Activated T-helper 1 cell treated with anti-CD3 and anti-CD28 coated beads, Interleukin-12 subunit alpha, Interleukin-12 subunit beta, Interleukin-2, Interleukin-4 antibody, amounts not matched to agents 30 ng/mL and 10 ng/mL and 1 ng/mL, durations not matched to agents 14 hours and 24 hours and 36 hours (primary cell): ENCODE measurements at regions not wholly inside any gene's neighbourhood (a gene's known extent, or its start where the extent isn't known, plus 50 kb on each side); places are given as distances from the start of the nearest gene placed in this dataset.

Experiments
- DNase-seq: peaks from one replicate; pipeline ENCODE4 v3.0.0; 2021; ENCODE audit warnings: low spot score
- H3K27ac Mint-ChIP-seq: one replicate; pipeline ENCODE4 v1.8.0; 2021; ENCODE audit warnings: mild to moderate bottlenecking, mixed read lengths
- H3K27me3 Mint-ChIP-seq: one replicate; pipeline ENCODE4 v1.8.0; 2022; ENCODE audit warnings: mild to moderate bottlenecking, moderate library complexity, mixed read lengths; ENCODE audit not compliant: insufficient read depth
- H3K36me3 Mint-ChIP-seq: one replicate; pipeline ENCODE4 v1.8.0; 2021; ENCODE audit warnings: low read depth, mixed read lengths
- H3K4me1 Mint-ChIP-seq: one replicate; pipeline ENCODE4 v1.8.0; 2021; ENCODE audit warnings: low read depth, mixed read lengths
- H3K4me3 Mint-ChIP-seq: one replicate; pipeline ENCODE4 v1.8.0; 2021; ENCODE audit warnings: mild to moderate bottlenecking, moderate library complexity, mixed read lengths
- H3K9me3 Mint-ChIP-seq: one replicate; pipeline ENCODE4 v1.8.0; 2021; ENCODE audit warnings: mixed read lengths
- intact Hi-C: fragments of 100-400 bp; cut with micrococcal nuclease; formaldehyde crosslinking; loops from one replicate; pipeline ENCODE4 v1.15.1; 2024

GRCh38 chr6:74939721-74940620 lies 265.9 kb downstream of the COL12A1 start:
- DNase-seq, result no peak
- no peak overlapping the region for H3K4me3 Mint-ChIP-seq
- H3K4me1 Mint-ChIP-seq, result no peaks in the 10 kb centered on the region
- H3K27me3 Mint-ChIP-seq, result no peaks in the 10 kb centered on the region
- no peaks in the 10 kb centered on the region for H3K36me3 Mint-ChIP-seq
- no peak overlapping the region for H3K27ac Mint-ChIP-seq
- H3K9me3 Mint-ChIP-seq, result no peaks in the 10 kb centered on the region
- intact Hi-C loops, result no loop called here

- Mint-ChIP-seq H3K27me3 (no peaks in the 10 kb centered on the region), H3K4me1 (no peaks in the 10 kb centered on the region), H3K4me3 (no peak overlapping the region), H3K36me3 (no peaks in the 10 kb centered on the region), H3K9me3 (no peaks in the 10 kb centered on the region), H3K27ac (no peak overlapping the region)
- intact Hi-C loops, result no loop called here
- no peak for DNase-seq
Observed at GRCh38 chr6:74939151-74939708, 266.6 kb downstream of the COL12A1 start.

- no peak overlapping the region for H3K27ac Mint-ChIP-seq
- DNase-seq, result no peak
- no peaks in the 10 kb centered on the region for H3K9me3 Mint-ChIP-seq
- H3K36me3 Mint-ChIP-seq, result no peaks in the 10 kb centered on the region
- intact Hi-C loops, result no loop called here
- H3K27me3 Mint-ChIP-seq, result no peaks in the 10 kb centered on the region
- no peak overlapping the region for H3K4me3 Mint-ChIP-seq
- H3K4me1 Mint-ChIP-seq, result no peaks in the 10 kb centered on the region
Observed at GRCh38 chr6:74937936-74938335, 267.9 kb downstream of the COL12A1 start.

GRCh38 chr6:74936886-74937285 lies 269.0 kb downstream of the COL12A1 start:
- Mint-ChIP-seq H3K27ac (no peak overlapping the region), H3K9me3 (no peaks in the 10 kb centered on the region), H3K4me3 (no peak overlapping the region), H3K27me3 (no peaks in the 10 kb centered on the region), H3K4me1 (no peaks in the 10 kb centered on the region), H3K36me3 (no peaks in the 10 kb centered on the region)
- DNase-seq, result no peak
- intact Hi-C loops, result no loop called here

GRCh38 chr6:74932232-74932888 lies 273.5 kb downstream of the COL12A1 start:
- H3K9me3 Mint-ChIP-seq, result no peaks in the 10 kb centered on the region
- H3K27ac Mint-ChIP-seq, result no peak overlapping the region
- H3K27me3 Mint-ChIP-seq, result no peaks in the 10 kb centered on the region
- no peak overlapping the region for H3K4me3 Mint-ChIP-seq
- intact Hi-C loops, result no loop called here
- H3K4me1 Mint-ChIP-seq, result no peaks in the 10 kb centered on the region
- H3K36me3 Mint-ChIP-seq, result no peaks in the 10 kb centered on the region
- DNase-seq, result no peak

GRCh38 chr6:74931558-74931957 lies 274.3 kb downstream of the COL12A1 start:
- intact Hi-C loops, result no loop called here
- no peak for DNase-seq
- H3K9me3 Mint-ChIP-seq, result no peaks in the 10 kb centered on the region
- H3K27me3 Mint-ChIP-seq, result no peaks in the 10 kb centered on the region
- H3K27ac Mint-ChIP-seq, result no peak overlapping the region
- H3K4me1 Mint-ChIP-seq, result no peaks in the 10 kb centered on the region
- H3K4me3 Mint-ChIP-seq, result no peak overlapping the region
- H3K36me3 Mint-ChIP-seq, result no peaks in the 10 kb centered on the region

- no peak overlapping the region for H3K27ac Mint-ChIP-seq
Observed at GRCh38 chr6:74928203-74928602, 277.6 kb downstream of the COL12A1 start.

GRCh38 chr6:74927299-74927698 lies 278.6 kb downstream of the COL12A1 start:
- intact Hi-C loops, result no loop called here
- no peak for DNase-seq
- H3K9me3 Mint-ChIP-seq, result no peaks in the 10 kb centered on the region
- no peak overlapping the region for H3K27ac Mint-ChIP-seq
- H3K36me3 Mint-ChIP-seq, result no peaks in the 10 kb centered on the region
- H3K4me3 Mint-ChIP-seq, result no peak overlapping the region
- H3K27me3 Mint-ChIP-seq, result no peaks in the 10 kb centered on the region
- no peaks in the 10 kb centered on the region for H3K4me1 Mint-ChIP-seq

More at GRCh38 chr6:74928203-74928602, 277.6 kb downstream of the COL12A1 start:
- no peak for DNase-seq
- H3K27me3 Mint-ChIP-seq, result no peaks in the 10 kb centered on the region
- H3K4me1 Mint-ChIP-seq, result no peaks in the 10 kb centered on the region
- no peaks in the 10 kb centered on the region for H3K36me3 Mint-ChIP-seq
- H3K4me3 Mint-ChIP-seq, result no peak overlapping the region
- intact Hi-C loops, result no loop called here
- no peaks in the 10 kb centered on the region for H3K9me3 Mint-ChIP-seq

GRCh38 chr6:74925683-74926082 lies 280.2 kb downstream of the COL12A1 start:
- no peaks in the 10 kb centered on the region for H3K4me1 Mint-ChIP-seq
- H3K27me3 Mint-ChIP-seq, result no peaks in the 10 kb centered on the region
- no peak overlapping the region for H3K4me3 Mint-ChIP-seq
- H3K27ac Mint-ChIP-seq, result no peak overlapping the region
- no peak for DNase-seq
- intact Hi-C loops, result no loop called here
- no peaks in the 10 kb centered on the region for H3K9me3 Mint-ChIP-seq
- no peaks in the 10 kb centered on the region for H3K36me3 Mint-ChIP-seq

- Mint-ChIP-seq H3K27ac (no peak overlapping the region), H3K4me3 (no peak overlapping the region), H3K27me3 (no peaks in the 10 kb centered on the region), H3K9me3 (no peaks in the 10 kb centered on the region), H3K4me1 (no peaks in the 10 kb centered on the region), H3K36me3 (no peaks in the 10 kb centered on the region)
- intact Hi-C loops, result no loop called here
- no peak for DNase-seq
Observed at GRCh38 chr6:74914888-74915287, 291.0 kb downstream of the COL12A1 start.

GRCh38 chr6:74912234-74912633 lies 293.6 kb downstream of the COL12A1 start:
- no peak overlapping the region for H3K4me3 Mint-ChIP-seq
- no peaks in the 10 kb centered on the region for H3K27me3 Mint-ChIP-seq
- intact Hi-C loops, result no loop called here
- H3K27ac Mint-ChIP-seq, result no peak overlapping the region
- DNase-seq, result no peak
- no peaks in the 10 kb centered on the region for H3K9me3 Mint-ChIP-seq
- no peaks in the 10 kb centered on the region for H3K36me3 Mint-ChIP-seq
- no peaks in the 10 kb centered on the region for H3K4me1 Mint-ChIP-seq

GRCh38 chr6:74902846-74903245 lies 303.0 kb downstream of the COL12A1 start:
- no peak for DNase-seq
- no peaks in the 10 kb centered on the region for H3K4me1 Mint-ChIP-seq
- H3K9me3 Mint-ChIP-seq, result peaks cover 6% of the 10 kb centered on the region
- no peaks in the 10 kb centered on the region for H3K27me3 Mint-ChIP-seq
- no peak overlapping the region for H3K4me3 Mint-ChIP-seq
- H3K27ac Mint-ChIP-seq, result no peak overlapping the region
- intact Hi-C loops, result no loop called here
- H3K36me3 Mint-ChIP-seq, result no peaks in the 10 kb centered on the region

GRCh38 chr6:74902089-74902488 lies 303.8 kb downstream of the COL12A1 start:
- no peak for DNase-seq
- H3K4me3 Mint-ChIP-seq, result no peak overlapping the region
- no peaks in the 10 kb centered on the region for H3K27me3 Mint-ChIP-seq
- no peak overlapping the region for H3K27ac Mint-ChIP-seq
- peaks cover 7% of the 10 kb centered on the region for H3K9me3 Mint-ChIP-seq
- H3K4me1 Mint-ChIP-seq, result no peaks in the 10 kb centered on the region
- H3K36me3 Mint-ChIP-seq, result no peaks in the 10 kb centered on the region
- intact Hi-C loops, result no loop called here
